Rectal smooth muscle tissue (tissue), 1 donor: ENCODE measurements at regions not wholly inside any gene's neighbourhood (a gene's known extent, or its start where the extent isn't known, plus 50 kb on each side); places are given as distances from the start of the nearest gene placed in this dataset.
"Not testable (repeated sequence)": the region's sequence is repeated elsewhere in the genome, so short reads cannot be mapped to it uniquely, and the experiment has no call there.

Source experiments
- H3K27ac ChIP-seq: one replicate; pipeline ENCODE4 v1.7.0; 2013; ENCODE audit warnings: low read depth, low read length, inconsistent platforms
- H3K27me3 ChIP-seq: one replicate; pipeline ENCODE4 v1.7.0; 2013; ENCODE audit warnings: low read length; ENCODE audit not compliant: control insufficient read depth, insufficient read depth
- H3K36me3 ChIP-seq: one replicate; pipeline ENCODE4 v1.7.0; 2013; ENCODE audit warnings: low read length; ENCODE audit not compliant: control insufficient read depth, insufficient read depth
- H3K4me1 ChIP-seq: one replicate; pipeline ENCODE4 v1.7.0; 2013; ENCODE audit warnings: low read length; ENCODE audit not compliant: control insufficient read depth, insufficient read depth
- H3K4me3 ChIP-seq: one replicate; pipeline ENCODE4 v1.7.0; 2013; ENCODE audit warnings: low read length
- H3K9ac ChIP-seq: one replicate; pipeline ENCODE4 v1.7.0; 2013; ENCODE audit warnings: low read length

DNA sequence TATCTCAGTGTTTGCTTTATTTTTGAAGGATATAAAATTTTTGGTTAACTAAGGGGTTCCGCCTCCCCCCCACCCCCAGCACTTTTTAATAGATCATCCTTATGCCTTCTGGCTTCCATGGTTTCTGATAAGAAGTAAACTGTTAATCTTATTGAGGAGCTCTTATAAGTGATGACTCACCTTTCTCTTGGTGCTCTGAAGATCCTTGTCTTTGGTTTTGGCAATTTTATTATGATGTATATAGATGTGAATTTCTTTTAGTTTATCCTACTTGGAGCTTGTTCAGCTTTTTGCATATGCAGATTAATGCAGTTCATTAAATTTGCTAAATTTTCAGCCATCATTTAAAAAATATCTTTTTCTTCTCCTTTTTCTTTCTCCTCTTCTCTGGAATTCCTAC lies 91.7 kb upstream of the CTAGE1 start:
- Histone ChIP-seq H3K36me3 (no peaks in the 10 kb centered on the region), H3K9ac (no peak overlapping the region), H3K4me3 (no peak overlapping the region), H3K27ac (no peak overlapping the region), H3K4me1 (no peaks in the 10 kb centered on the region), H3K27me3 (no peaks in the 10 kb centered on the region)

DNA sequence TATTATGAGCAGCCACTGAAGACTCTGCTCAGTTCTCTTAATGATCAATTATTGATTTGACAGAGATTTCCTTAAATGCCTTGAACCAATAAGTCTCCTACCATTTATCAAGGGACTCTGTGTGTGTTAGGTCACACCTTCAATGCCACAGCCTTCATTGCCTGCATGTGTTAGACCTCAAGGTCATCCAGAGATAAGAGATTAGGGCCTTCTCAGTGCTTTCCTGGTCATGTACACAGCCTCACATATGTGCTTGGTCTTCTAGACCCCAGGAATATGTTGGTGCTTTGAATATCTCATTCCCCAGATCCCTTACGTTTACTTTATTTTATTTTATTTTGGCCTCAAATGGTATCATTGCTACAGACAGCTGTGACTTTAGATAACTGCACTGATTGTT lies 93.0 kb upstream of the CTAGE1 start:
- H3K27ac ChIP-seq = no peak overlapping the region
- no peaks in the 10 kb centered on the region for H3K27me3 ChIP-seq
- H3K4me1 ChIP-seq = no peaks in the 10 kb centered on the region
- H3K9ac ChIP-seq = no peak overlapping the region
- no peak overlapping the region for H3K4me3 ChIP-seq
- H3K36me3 ChIP-seq = no peaks in the 10 kb centered on the region

GRCh38 chr18:22513721-22514481 lies 96.2 kb upstream of the CTAGE1 start:
- Histone ChIP-seq H3K4me3 (no peak overlapping the region), H3K36me3 (no peaks in the 10 kb centered on the region), H3K4me1 (no peaks in the 10 kb centered on the region), H3K9ac (no peak overlapping the region), H3K27ac (no peak overlapping the region), H3K27me3 (no peaks in the 10 kb centered on the region)

DNA sequence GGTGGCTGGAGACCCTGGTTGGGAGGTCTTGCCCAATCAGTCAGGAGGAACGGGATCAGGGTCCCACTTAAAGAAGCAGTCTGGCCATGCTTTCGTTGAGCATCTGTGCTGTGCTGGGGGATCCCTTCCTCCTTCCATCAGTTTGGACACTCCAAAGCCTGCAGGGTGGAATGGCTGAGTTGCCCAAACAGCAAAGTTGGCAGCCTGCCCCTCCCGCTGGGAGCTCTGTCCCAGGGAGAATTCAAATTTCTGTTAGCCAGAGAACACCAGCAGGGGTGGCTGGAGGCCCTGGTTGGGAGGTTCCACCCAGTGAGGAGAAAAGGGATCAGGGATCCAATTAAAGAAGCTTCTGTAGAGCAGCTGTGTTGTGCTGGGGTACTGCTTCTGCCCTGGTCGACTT lies 96.9 kb upstream of the CTAGE1 start:
- H3K4me1 ChIP-seq = no peaks in the 10 kb centered on the region
- H3K9ac ChIP-seq = no peak overlapping the region
- H3K27ac ChIP-seq = no peak overlapping the region
- H3K4me3 ChIP-seq = no peak overlapping the region
- H3K27me3 ChIP-seq = no peaks in the 10 kb centered on the region
- no peaks in the 10 kb centered on the region for H3K36me3 ChIP-seq

DNA sequence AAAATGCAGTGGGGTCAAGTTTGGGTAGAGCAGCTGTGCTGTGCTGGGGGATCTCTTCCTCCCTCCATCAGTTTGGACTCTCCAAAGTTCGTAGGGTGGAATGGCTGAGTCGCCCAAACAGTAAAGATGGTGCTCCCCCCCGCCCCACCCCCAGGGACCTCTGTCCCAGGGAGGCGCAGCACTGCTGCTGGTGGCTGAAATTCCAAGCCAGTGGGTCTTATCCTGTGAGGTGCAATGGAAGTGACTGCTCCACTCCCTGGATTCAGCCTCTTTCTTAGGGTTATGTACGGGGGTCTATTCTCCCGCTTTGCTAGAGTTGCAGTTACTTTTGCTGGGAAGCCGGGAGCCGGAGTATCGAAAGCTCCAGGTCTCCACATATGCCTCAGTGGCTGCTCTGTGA lies 97.5 kb upstream of the CTAGE1 start:
- Histone ChIP-seq H3K27ac (no peak overlapping the region), H3K36me3 (no peaks in the 10 kb centered on the region), H3K9ac (no peak overlapping the region), H3K4me1 (no peaks in the 10 kb centered on the region), H3K4me3 (no peak overlapping the region), H3K27me3 (no peaks in the 10 kb centered on the region)

GRCh38 chr18:22517356-22517755 lies 99.6 kb upstream of the CTAGE1 start:
- Histone ChIP-seq H3K27me3 (no peaks in the 10 kb centered on the region), H3K9ac (no peak overlapping the region), H3K4me1 (no peaks in the 10 kb centered on the region), H3K36me3 (no peaks in the 10 kb centered on the region), H3K4me3 (no peak overlapping the region), H3K27ac (no peak overlapping the region)

GRCh38 chr18:22521026-22521707 lies 103.5 kb upstream of the CTAGE1 start:
- H3K36me3 ChIP-seq = no peaks in the 10 kb centered on the region
- H3K4me3 ChIP-seq = no peak overlapping the region
- H3K27ac ChIP-seq = no peak overlapping the region
- H3K9ac ChIP-seq = no peak overlapping the region
- no peaks in the 10 kb centered on the region for H3K27me3 ChIP-seq
- H3K4me1 ChIP-seq = no peaks in the 10 kb centered on the region

DNA sequence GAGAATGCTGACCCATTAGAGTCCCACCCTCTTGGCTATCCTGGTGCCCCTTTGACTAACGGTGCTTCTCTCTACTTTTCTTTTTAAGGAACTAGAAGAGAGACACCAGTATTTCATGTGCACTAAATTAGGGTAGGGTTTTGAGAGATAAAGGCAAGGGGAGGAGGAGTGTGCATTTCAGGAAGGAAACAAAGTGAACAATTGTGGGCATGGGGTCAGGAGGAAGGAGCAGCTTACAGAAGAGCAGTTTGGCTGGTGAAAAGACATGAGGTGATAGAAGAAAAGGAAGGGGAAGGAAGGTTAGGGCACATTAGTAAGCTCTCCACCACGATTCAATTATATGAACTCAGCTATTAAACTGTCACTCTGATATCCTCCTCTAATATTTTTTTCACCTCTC lies 105.8 kb upstream of the CTAGE1 start:
- Histone ChIP-seq H3K4me1 (no peaks in the 10 kb centered on the region), H3K9ac (no peak overlapping the region), H3K27me3 (no peaks in the 10 kb centered on the region), H3K36me3 (no peaks in the 10 kb centered on the region), H3K27ac (no peak overlapping the region), H3K4me3 (no peak overlapping the region)

DNA sequence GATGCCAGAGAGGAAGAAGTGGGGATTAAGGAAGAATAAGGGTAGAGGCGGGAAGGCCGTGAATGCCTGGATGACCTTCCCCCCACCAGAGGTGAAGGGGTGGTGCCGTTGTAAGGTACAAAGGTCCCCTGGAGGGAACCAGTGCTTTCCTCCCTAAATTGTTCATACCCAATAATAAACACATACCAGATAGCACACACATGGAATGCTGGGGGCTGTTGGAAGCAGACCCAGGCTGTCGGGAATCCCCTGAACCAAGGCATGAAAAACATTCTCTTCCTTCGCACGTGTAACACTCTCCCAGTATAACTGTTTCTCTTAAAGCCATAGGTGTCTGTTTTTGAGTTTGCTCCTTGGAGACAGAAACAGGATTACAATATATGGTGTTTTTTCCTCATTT lies 107.1 kb upstream of the CTAGE1 start:
- Histone ChIP-seq H3K9ac (no peak overlapping the region), H3K27ac (no peak overlapping the region), H3K4me1 (no peaks in the 10 kb centered on the region), H3K36me3 (no peaks in the 10 kb centered on the region), H3K4me3 (no peak overlapping the region), H3K27me3 (no peaks in the 10 kb centered on the region)

- no peaks in the 10 kb centered on the region for H3K27me3 ChIP-seq
These were observed 107.6 kb upstream of the CTAGE1 start for GRCh38 chr18:22525313-22525712.

GRCh38 chr18:22525883-22526282 lies 108.2 kb upstream of the CTAGE1 start:
- no peak overlapping the region for H3K4me3 ChIP-seq
- no peak overlapping the region for H3K27ac ChIP-seq
- H3K27me3 ChIP-seq = no peaks in the 10 kb centered on the region
- no peak overlapping the region for H3K9ac ChIP-seq
- H3K4me1 ChIP-seq = no peaks in the 10 kb centered on the region
- no peaks in the 10 kb centered on the region for H3K36me3 ChIP-seq

More at GRCh38 chr18:22525313-22525712, 107.6 kb upstream of the CTAGE1 start:
- Histone ChIP-seq H3K36me3 (no peaks in the 10 kb centered on the region), H3K4me1 (no peaks in the 10 kb centered on the region), H3K9ac (no peak overlapping the region), H3K4me3 (no peak overlapping the region), H3K27ac (no peak overlapping the region)

DNA sequence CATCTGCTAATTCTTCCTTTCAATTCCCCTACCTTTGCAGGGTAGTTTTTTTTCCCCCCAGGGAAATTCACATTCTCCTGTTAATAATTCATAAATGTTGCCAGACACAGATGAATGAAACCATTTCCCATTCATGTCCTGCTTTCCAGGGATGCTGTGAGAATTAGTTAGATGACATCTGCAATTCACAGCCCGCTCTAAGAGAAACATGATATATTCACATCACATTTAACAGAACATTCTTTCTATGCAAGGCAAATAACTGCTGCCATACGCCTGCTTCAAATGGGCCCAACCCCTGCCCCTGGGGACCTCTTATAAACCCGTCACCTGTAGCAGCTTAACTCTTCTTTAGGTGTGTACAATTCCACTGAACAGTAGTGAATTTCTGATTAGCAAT lies 110.6 kb upstream of the CTAGE1 start:
- no peak overlapping the region for H3K9ac ChIP-seq
- no peaks in the 10 kb centered on the region for H3K27me3 ChIP-seq
- no peak overlapping the region for H3K4me3 ChIP-seq
- no peaks in the 10 kb centered on the region for H3K4me1 ChIP-seq
- H3K36me3 ChIP-seq = no peaks in the 10 kb centered on the region
- H3K27ac ChIP-seq = no peak overlapping the region

DNA sequence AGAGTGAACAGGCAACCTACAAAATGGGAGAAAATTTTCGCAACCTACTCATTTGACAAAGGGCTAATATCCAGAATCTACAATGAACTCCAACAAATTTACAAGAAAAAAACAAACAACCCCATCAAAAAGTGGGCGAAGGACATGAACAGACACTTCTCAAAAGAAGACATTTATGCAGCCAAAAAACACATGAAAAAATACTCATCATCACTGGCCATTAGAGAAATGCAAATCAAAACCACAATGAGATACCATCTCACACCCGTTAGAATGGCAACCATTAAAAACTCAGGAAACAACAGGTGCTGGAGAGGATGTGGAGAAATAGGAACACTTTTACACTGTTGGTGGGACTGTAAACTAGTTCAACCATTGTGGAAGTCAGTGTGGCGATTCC lies 117.0 kb upstream of the CTAGE1 start:
- not testable (repeated sequence) for H3K27ac ChIP-seq, H3K9ac ChIP-seq, H3K36me3 ChIP-seq, H3K4me1 ChIP-seq, H3K27me3 ChIP-seq, H3K4me3 ChIP-seq
